Esophagus squamous epithelium (tissue), 5 donors: ENCODE measurements at regions not wholly inside any gene's neighbourhood (a gene's known extent, or its start where the extent isn't known, plus 50 kb on each side); places are given as distances from the start of the nearest gene placed in this dataset.

ENCODE experiments used
- DNase-seq: peaks from one replicate; lab custom pipeline; 2025; lab: John Stamatoyannopoulos, UW
- H3K27ac ChIP-seq, 4 donors: fragments of 200-600 bp; sonication (generic); one replicate each; pipeline ENCODE4 v1.5.1; 2016 to 2019; ENCODE audit warnings: mild to moderate bottlenecking in 1 of 4
- H3K27me3 ChIP-seq, 4 donors: fragments of 200-600 bp; sonication (generic); 1 replicate in 3 of 4; 2 replicates in 1 of 4; pipeline versions ENCODE4 v1.5.1 to v1.6.0; 2017 to 2021; ENCODE audit warnings: antibody characterized with exemption in 1 of 4
- H3K36me3 ChIP-seq, 3 donors: fragments of 200-600 bp; sonication (generic); one replicate each; pipeline ENCODE4 v1.5.1; 2016 to 2019
- H3K4me1 ChIP-seq, 3 donors: fragments of 200-600 bp; sonication (generic); one replicate each; pipeline ENCODE4 v1.5.1; 2017 to 2019
- H3K4me3 ChIP-seq, 4 donors: fragments of 200-600 bp; sonication (generic); 1 replicate in 3 of 4; 2 replicates in 1 of 4; pipeline ENCODE4 v1.5.1; 2016 to 2019; ENCODE audit warnings: mild to moderate bottlenecking in 2 of 4, moderate library complexity in 1 of 4
- H3K9me3 ChIP-seq, 3 donors: fragments of 200-600 bp; sonication (generic); one replicate each; pipeline ENCODE4 v1.5.1; 2016 to 2019
- POLR2A ChIP-seq, 4 donors: fragments of 450-650 bp; IDR thresholded peaks; one replicate each; pipeline ENCODE4 v1.6.1; 2017; ENCODE audit warnings: antibody characterized with exemption in 4 of 4, mild to moderate bottlenecking in 4 of 4, moderate library complexity in 3 of 4
- WGBS, 2 donors: methylation state at CpG; one replicate each; pipeline ENCODE4 v1.1.5; 2018; 5-methylcytosine and 5-hydroxymethylcytosine counted together
- intact Hi-C: fragments of 100-400 bp; cut with DNase I; formaldehyde crosslinking; loops from one replicate; pipeline ENCODE4 v1.15.0; 2022
- TF ChIP-seq, protein P1 (sequence below), 6 experiments: fragments of 450-650 bp in 4 of 6; fragments of 200-600 bp in 2 of 6; sonication (generic) in 2 of 6; IDR thresholded peaks; one replicate each; pipeline ENCODE4 v1.5.1; 2016 to 2019; ENCODE audit warnings: antibody characterized with exemption in 6 of 6, mild to moderate bottlenecking in 4 of 6, moderate library complexity in 4 of 6
- donor health status: DM: yes; HTN: yes; CAD: no.

DNA sequence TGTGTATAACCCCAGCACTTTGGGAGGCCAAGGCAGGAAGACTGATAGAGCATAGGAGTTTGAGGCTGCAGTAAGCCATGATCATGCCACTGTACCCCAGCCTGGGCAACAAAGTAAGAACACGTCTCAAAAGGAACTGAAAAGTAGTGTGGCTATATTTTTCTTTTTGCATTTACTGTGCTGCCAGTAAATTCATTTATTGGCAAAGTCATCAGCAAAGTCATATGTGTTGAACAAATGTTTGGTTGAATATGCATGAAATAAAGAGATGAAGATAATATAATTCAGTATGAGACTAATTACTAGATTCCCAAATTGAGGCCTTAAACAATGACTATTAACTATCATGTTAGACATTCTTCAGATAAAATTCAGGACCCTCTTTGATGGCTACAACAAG, 829.1 kb downstream of the PCDH7 start:
- TF ChIP-seq, protein P1, sequence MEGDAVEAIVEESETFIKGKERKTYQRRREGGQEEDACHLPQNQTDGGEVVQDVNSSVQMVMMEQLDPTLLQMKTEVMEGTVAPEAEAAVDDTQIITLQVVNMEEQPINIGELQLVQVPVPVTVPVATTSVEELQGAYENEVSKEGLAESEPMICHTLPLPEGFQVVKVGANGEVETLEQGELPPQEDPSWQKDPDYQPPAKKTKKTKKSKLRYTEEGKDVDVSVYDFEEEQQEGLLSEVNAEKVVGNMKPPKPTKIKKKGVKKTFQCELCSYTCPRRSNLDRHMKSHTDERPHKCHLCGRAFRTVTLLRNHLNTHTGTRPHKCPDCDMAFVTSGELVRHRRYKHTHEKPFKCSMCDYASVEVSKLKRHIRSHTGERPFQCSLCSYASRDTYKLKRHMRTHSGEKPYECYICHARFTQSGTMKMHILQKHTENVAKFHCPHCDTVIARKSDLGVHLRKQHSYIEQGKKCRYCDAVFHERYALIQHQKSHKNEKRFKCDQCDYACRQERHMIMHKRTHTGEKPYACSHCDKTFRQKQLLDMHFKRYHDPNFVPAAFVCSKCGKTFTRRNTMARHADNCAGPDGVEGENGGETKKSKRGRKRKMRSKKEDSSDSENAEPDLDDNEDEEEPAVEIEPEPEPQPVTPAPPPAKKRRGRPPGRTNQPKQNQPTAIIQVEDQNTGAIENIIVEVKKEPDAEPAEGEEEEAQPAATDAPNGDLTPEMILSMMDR (IDR thresholded peaks at IDR 0.05), result no peak
- no peak for TF ChIP-seq POLR2A (IDR thresholded peaks at IDR 0.05)
- Histone ChIP-seq H3K27me3 (no peaks in the 10 kb centered on the region), H3K27ac (no peak overlapping the region), H3K9me3 (no peaks in the 10 kb centered on the region), H3K4me3 (no peak overlapping the region), H3K36me3 (no peaks in the 10 kb centered on the region), H3K4me1 (peaks cover 0 to 13% (median 0%) of the 10 kb centered on the region in 3 donors)
- no peak for DNase-seq
- intact Hi-C loops, result no loop called here
- 93 to 100% methylated on average over 1 of the region's 1 CpG for WGBS, 2 donors

DNA sequence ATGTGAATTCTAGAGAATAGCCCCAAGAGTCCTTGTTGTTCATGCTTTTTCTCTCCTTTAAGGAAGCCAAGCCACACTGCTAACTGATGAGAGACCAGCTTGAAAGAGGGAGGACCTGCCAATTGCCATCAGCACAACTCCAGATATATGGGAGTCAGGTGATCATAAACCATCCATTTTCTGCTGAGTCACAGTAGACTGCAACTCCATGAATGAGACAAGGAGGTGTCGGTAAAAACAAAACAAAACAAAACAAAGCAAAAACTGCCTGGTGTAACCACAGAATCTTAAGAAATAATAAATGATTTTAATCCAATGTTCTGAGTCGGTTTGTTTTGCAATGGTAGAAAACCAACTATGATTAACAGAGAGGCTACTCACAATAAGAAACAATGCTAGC, 837.3 kb downstream of the PCDH7 start:
- WGBS, 2 donors, result 43 to 50% methylated on average over 2 of the region's 2 CpGs

DNA sequence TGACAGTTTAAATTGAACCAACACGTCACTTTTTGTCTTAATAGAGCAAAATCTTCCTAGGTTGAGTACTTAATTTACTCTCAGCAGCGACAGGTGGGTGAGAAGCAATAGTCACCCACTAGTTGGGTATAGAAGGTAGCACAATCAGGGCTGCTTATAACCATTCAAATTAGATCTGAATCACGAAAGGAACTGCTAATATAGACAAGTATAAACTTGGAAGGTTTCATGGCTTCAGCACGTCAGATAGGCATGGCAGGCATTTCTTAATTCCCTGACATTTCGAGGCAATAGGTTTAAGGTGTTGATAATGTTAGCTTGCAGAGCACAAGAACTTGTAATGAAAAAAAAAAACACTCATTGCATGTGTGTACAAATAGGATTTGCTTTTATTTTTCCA, 853.4 kb downstream of the PCDH7 start:
- Histone ChIP-seq H3K36me3 (no peaks in the 10 kb centered on the region), H3K9me3 (no peaks in the 10 kb centered on the region), H3K4me3 (no peak overlapping the region), H3K27ac (no peak overlapping the region), H3K27me3 (no peaks in the 10 kb centered on the region), H3K4me1 (no peaks in the 10 kb centered on the region)
- no peak for TF ChIP-seq POLR2A (IDR thresholded peaks at IDR 0.05)
- TF ChIP-seq, protein P1 (IDR thresholded peaks at IDR 0.05), result no peak
- intact Hi-C loops, result no loop called here
- 33% methylated on average over 5 of the region's 5 CpGs for WGBS, 2 donors
- DNase-seq, result no peak

More for the DNA sequence above, 837.3 kb downstream of the PCDH7 start:
- no peaks in the 10 kb centered on the region for H3K9me3 ChIP-seq
- intact Hi-C loops, result no loop called here
- no peaks in the 10 kb centered on the region for H3K27me3 ChIP-seq
- H3K27ac ChIP-seq, result no peak overlapping the region
- DNase-seq, result no peak
- no peak overlapping the region for H3K4me3 ChIP-seq
- TF ChIP-seq POLR2A (IDR thresholded peaks at IDR 0.05), result no peak
- TF ChIP-seq, protein P1 (IDR thresholded peaks at IDR 0.05), result no peak
- no peaks in the 10 kb centered on the region for H3K4me1 ChIP-seq
- H3K36me3 ChIP-seq, result no peaks in the 10 kb centered on the region

DNA sequence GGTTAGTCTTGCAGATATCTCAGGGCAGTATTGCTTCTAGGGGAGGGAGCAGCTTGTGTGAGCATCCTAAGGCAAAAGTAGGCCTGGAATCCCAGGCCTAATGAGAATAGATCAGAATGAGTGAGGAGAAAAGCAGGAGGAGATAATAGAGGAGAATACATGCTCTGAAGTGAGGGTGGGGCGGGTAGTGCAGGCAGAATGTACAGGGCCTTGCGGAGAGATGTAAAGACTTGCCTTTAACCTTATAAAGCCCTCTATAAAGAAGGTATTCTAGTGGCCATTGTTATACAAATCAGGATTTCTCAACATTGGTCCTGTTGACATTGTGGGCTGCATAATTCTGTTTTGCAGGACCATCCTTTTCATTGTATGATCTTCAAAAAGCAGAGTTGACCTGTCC, 855.3 kb downstream of the PCDH7 start:
- intact Hi-C loops, result no loop called here
- H3K4me1 ChIP-seq, result no peaks in the 10 kb centered on the region
- no peaks in the 10 kb centered on the region for H3K27me3 ChIP-seq
- DNase-seq, result no peak
- no peak overlapping the region for H3K4me3 ChIP-seq
- H3K9me3 ChIP-seq, result no peaks in the 10 kb centered on the region
- H3K27ac ChIP-seq, result no peak overlapping the region
- H3K36me3 ChIP-seq, result no peaks in the 10 kb centered on the region
- TF ChIP-seq POLR2A (IDR thresholded peaks at IDR 0.05), result no peak
- TF ChIP-seq, protein P1 (IDR thresholded peaks at IDR 0.05), result no peak
- WGBS, 2 donors, result 78 to 80% methylated on average over 2 of the region's 2 CpGs

DNA sequence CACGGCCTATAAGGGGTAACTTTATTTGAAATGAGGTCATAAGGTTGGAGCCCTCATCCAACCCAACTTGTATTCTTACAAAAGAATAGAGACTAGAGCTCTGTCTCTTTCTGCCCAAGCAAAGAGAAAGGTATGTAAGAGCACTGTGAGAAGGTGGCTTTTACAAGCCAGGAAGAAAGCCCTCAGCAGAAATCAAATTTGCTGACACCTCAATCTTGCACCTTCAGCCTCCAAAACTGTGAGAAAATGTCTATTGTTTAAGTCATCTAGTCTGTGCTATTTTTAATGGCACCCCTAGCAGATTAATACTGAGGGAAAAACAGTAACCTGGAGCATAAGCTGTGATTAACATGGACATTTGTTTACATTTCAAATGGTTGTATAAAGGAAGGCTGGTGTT, 860.7 kb downstream of the PCDH7 start:
- H3K27ac ChIP-seq, result no peak overlapping the region
- TF ChIP-seq, protein P1 (IDR thresholded peaks at IDR 0.05), result no peak
- no peak for TF ChIP-seq POLR2A (IDR thresholded peaks at IDR 0.05)
- no peaks in the 10 kb centered on the region for H3K27me3 ChIP-seq
- no peaks in the 10 kb centered on the region for H3K4me1 ChIP-seq
- no peaks in the 10 kb centered on the region for H3K9me3 ChIP-seq
- H3K4me3 ChIP-seq, result no peak overlapping the region
- DNase-seq, result no peak
- 77 to 88% methylated on average over 1 of the region's 1 CpG for WGBS, 2 donors
- H3K36me3 ChIP-seq, result no peaks in the 10 kb centered on the region
- intact Hi-C loops, result no loop called here
